MG63 (cell line): ENCODE measurements at regions not wholly inside any gene's neighbourhood (a gene's known extent, or its start where the extent isn't known, plus 50 kb on each side); places are given as distances from the start of the nearest gene placed in this dataset.

Source experiments
- DNase-seq: peaks from one replicate; pipeline ENCODE4 v3.0.0-alpha.2; 2020
- H3K27me3 ChIP-seq: fragments of 250-450 bp; sonication (Bioruptor Pico); 2 replicates; pipeline ENCODE4 v1.5.1; 2020; ENCODE audit warnings: mild to moderate bottlenecking, moderate library complexity
- H3K36me3 ChIP-seq: fragments of 250-450 bp; sonication (Bioruptor Pico); 2 replicates; pipeline ENCODE4 v1.5.1; 2020; ENCODE audit warnings: mild to moderate bottlenecking, moderate library complexity
- H3K4me3 ChIP-seq: fragments of 250-450 bp; sonication (Bioruptor Pico); 2 replicates; pipeline ENCODE4 v1.5.1; 2020; ENCODE audit warnings: mild to moderate bottlenecking, moderate library complexity
- H3K9me3 ChIP-seq: fragments of 250-450 bp; sonication (Bioruptor Pico); 2 replicates; pipeline ENCODE4 v1.5.1; 2020; ENCODE audit warnings: mild to moderate bottlenecking, moderate library complexity

- DNase-seq, result no peak
- no peaks in the 10 kb centered on the region for H3K36me3 ChIP-seq
- no peak overlapping the region for H3K4me3 ChIP-seq
- H3K9me3 ChIP-seq, result no peaks in the 10 kb centered on the region
- no peaks in the 10 kb centered on the region for H3K27me3 ChIP-seq
Observed at GRCh38 chr4:81965911-81966310, 407.9 kb downstream of the HNRNPD start.

GRCh38 chr4:81965454-81965853 lies 408.3 kb downstream of the HNRNPD start:
- DNase-seq, result no peak
- Histone ChIP-seq H3K27me3 (no peaks in the 10 kb centered on the region), H3K9me3 (no peaks in the 10 kb centered on the region), H3K4me3 (no peak overlapping the region), H3K36me3 (no peaks in the 10 kb centered on the region)

- no peak for DNase-seq
- Histone ChIP-seq H3K9me3 (no peaks in the 10 kb centered on the region), H3K4me3 (no peak overlapping the region)
Observed at GRCh38 chr4:81963763-81964020, 410.1 kb downstream of the HNRNPD start.

GRCh38 chr4:81963015-81963762 lies 410.6 kb downstream of the HNRNPD start:
- no peak overlapping the region for H3K4me3 ChIP-seq
- no peaks in the 10 kb centered on the region for H3K27me3 ChIP-seq
- no peaks in the 10 kb centered on the region for H3K36me3 ChIP-seq
- no peaks in the 10 kb centered on the region for H3K9me3 ChIP-seq
- DNase-seq, result no peak

More at GRCh38 chr4:81963763-81964020, 410.1 kb downstream of the HNRNPD start:
- no peaks in the 10 kb centered on the region for H3K27me3 ChIP-seq
- no peaks in the 10 kb centered on the region for H3K36me3 ChIP-seq

- no peaks in the 10 kb centered on the region for H3K27me3 ChIP-seq
- H3K9me3 ChIP-seq, result no peaks in the 10 kb centered on the region
- H3K36me3 ChIP-seq, result no peaks in the 10 kb centered on the region
- no peak for DNase-seq
- no peak overlapping the region for H3K4me3 ChIP-seq
Observed at GRCh38 chr4:81960961-81961360, 412.8 kb downstream of the HNRNPD start.

- no peaks in the 10 kb centered on the region for H3K36me3 ChIP-seq
- no peaks in the 10 kb centered on the region for H3K9me3 ChIP-seq
- H3K4me3 ChIP-seq, result no peak overlapping the region
- no peak for DNase-seq
- no peaks in the 10 kb centered on the region for H3K27me3 ChIP-seq
Observed at GRCh38 chr4:81954271-81954670, 419.5 kb downstream of the HNRNPD start.

DNA sequence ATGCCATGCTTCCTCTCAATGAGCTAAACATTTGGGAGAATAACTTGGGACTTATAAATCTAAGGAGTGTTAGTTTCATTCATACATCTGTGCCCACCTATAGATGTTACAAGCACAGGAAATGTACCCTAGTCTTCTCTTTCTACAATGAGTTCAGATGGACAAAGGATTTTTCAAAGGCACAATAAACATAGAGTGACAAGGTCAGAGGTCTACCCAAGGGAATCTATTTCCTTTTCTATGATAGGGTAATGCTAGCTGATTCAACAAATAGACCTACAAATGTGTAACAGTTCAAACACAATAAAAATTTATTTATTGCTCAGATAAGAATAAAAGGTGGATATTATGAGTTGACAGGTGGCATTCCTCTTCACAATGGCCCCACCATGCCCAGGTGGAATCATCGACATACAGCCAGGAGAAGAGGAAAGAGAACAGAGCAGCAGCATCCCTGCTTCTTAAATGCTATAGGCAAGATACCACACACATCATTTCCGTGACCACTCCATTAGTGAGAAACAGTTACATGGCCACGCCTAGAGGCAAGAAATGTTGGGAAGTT lies 421.8 kb downstream of the HNRNPD start:
- Histone ChIP-seq H3K4me3 (no peak overlapping the region), H3K36me3 (no peaks in the 10 kb centered on the region), H3K9me3 (no peaks in the 10 kb centered on the region), H3K27me3 (no peaks in the 10 kb centered on the region)
- no peak for DNase-seq

DNA sequence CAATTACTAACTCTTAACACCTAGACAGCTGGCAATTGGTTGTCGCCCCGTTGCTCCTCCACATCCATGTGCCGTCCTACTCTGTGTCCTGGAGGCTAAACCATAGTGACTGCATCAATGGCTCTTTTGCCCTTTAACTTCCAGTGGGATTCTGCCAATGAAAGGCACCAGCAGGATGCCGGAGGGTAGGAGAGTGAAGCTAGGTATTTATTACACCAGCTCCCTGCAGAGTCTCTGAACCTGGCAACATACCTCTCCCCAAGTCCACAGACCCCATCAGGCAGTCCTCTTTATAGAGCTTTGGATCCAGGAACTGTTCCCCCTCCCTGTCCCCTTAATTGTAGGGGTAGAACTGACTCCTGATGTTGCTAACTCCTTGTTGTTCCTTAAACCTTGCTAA lies 426.8 kb downstream of the HNRNPD start:
- Histone ChIP-seq H3K36me3 (no peaks in the 10 kb centered on the region), H3K9me3 (no peaks in the 10 kb centered on the region), H3K4me3 (no peak overlapping the region), H3K27me3 (no peaks in the 10 kb centered on the region)
- no peak for DNase-seq

DNA sequence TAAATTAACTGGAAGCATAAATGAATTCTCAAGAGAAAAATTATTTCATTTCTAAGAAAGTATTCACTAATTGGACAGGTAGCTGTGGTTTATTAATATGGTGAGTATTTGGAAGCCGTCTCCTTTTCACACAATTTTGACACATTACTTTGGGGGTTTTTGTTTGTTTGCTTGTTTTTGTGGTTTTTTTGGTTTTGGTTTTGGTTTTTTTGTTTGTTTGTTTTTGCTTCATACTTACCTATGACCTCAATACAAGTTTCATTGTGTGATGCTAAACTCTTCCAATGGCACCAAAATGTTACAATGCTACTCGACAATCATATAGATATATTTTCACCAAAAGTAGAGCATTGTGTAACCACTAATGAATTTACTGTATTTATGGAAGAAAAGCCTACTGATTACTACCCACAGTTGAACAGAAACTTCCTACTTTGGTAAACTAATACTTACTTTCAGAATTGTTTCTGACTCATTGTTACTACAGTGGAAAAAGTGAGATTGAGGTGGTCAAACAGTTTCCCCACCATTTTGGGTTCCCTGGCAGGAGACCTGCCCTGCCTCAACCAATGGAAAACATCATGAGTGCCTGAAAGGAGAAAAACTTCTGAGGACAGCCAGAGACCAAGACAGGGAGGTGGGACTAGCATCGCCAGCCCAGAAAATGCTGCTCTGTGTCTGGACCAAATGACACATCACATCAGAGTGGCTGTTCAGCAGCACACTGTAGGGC lies 443.1 kb downstream of the HNRNPD start:
- no peaks in the 10 kb centered on the region for H3K9me3 ChIP-seq

GRCh38 chr4:81923140-81923539 lies 450.7 kb downstream of the HNRNPD start:
- no peak overlapping the region for H3K4me3 ChIP-seq
- H3K27me3 ChIP-seq, result no peaks in the 10 kb centered on the region
- no peaks in the 10 kb centered on the region for H3K9me3 ChIP-seq
- no peaks in the 10 kb centered on the region for H3K36me3 ChIP-seq
- DNase-seq, result no peak

More for the DNA sequence above, 443.1 kb downstream of the HNRNPD start:
- DNase-seq, result no peak
- H3K36me3 ChIP-seq, result no peaks in the 10 kb centered on the region
- no peak overlapping the region for H3K4me3 ChIP-seq
- no peaks in the 10 kb centered on the region for H3K27me3 ChIP-seq

DNA sequence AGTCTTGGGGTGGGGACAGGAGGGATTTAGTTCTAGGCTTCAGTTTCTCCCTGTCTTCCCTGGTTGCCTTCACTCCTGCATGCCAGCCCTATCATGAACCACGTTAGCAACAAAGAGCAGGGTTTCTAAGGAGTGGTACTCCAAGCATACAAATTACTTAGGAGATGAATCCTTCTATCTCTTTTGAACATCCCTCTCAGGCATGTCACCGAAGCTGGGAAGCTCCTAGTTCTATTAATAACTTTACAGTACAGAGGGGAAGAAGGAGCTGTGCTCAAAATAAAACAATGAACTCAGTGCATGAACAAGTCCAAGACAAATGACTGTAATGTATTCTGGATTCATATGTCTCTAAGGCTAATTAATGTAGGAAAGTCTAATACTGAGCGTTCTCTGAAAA lies 450.6 kb upstream of the RASGEF1B start:
- H3K27me3 ChIP-seq, result no peaks in the 10 kb centered on the region
- DNase-seq, result no peak

DNA sequence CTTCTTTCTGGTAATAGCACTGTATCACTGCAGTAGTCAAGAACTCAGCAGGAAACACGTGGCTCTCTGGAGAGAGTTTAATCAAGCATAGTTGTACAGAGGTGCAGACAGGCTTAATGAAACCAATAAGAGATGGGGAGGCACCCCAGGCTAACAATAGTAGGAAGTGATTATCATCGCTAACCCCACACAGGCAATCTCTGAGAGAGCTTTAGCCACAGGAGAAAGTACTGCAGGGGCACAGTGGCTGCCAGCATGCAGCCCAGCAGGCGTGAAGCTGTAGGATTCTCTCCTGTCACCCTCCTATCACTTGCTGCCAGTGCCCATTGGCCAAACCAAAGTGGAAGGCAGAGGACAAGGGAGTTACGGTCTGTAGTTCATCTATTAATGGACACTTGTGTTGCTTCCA lies 450.0 kb upstream of the RASGEF1B start:
- DNase-seq, result no peak

More for the DNA sequence above, 450.6 kb upstream of the RASGEF1B start:
- H3K4me3 ChIP-seq, result no peak overlapping the region
- no peaks in the 10 kb centered on the region for H3K9me3 ChIP-seq
- no peaks in the 10 kb centered on the region for H3K36me3 ChIP-seq

GRCh38 chr4:81919810-81920209 lies 448.1 kb upstream of the RASGEF1B start:
- H3K4me3 ChIP-seq, result no peak overlapping the region

More for the DNA sequence above, 450.0 kb upstream of the RASGEF1B start:
- H3K27me3 ChIP-seq, result no peaks in the 10 kb centered on the region
- no peaks in the 10 kb centered on the region for H3K36me3 ChIP-seq
- no peaks in the 10 kb centered on the region for H3K9me3 ChIP-seq
- H3K4me3 ChIP-seq, result no peak overlapping the region

GRCh38 chr4:81919223-81919622 lies 447.5 kb upstream of the RASGEF1B start:
- no peak overlapping the region for H3K4me3 ChIP-seq
- no peak for DNase-seq
- H3K9me3 ChIP-seq, result no peaks in the 10 kb centered on the region
- H3K27me3 ChIP-seq, result no peaks in the 10 kb centered on the region
- no peaks in the 10 kb centered on the region for H3K36me3 ChIP-seq

More at GRCh38 chr4:81919810-81920209, 448.1 kb upstream of the RASGEF1B start:
- no peak for DNase-seq
- Histone ChIP-seq H3K36me3 (no peaks in the 10 kb centered on the region), H3K9me3 (no peaks in the 10 kb centered on the region), H3K27me3 (no peaks in the 10 kb centered on the region)

DNA sequence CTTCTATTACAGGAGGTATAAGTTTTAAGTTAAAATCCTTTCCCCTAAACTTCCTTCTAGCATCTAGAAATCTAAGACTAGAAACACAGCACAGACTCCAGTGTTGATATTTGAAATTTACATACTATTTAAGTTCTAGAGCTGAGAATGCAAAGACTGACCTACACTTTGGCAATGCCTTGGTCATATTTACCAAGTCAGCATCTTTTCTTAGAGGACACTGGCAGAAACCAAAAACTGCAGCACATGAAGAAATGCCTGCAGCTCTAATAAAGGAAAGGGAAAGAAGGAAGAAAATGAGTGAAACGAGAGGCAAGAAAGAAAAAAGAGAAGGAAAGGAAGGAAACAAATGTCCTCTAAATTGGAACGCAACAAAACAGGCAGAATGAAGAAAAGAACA lies 443.7 kb upstream of the RASGEF1B start:
- no peak for DNase-seq
- Histone ChIP-seq H3K4me3 (no peak overlapping the region), H3K27me3 (no peaks in the 10 kb centered on the region)

GRCh38 chr4:81914623-81915022 lies 442.9 kb upstream of the RASGEF1B start:
- no peak for DNase-seq
- Histone ChIP-seq H3K27me3 (no peaks in the 10 kb centered on the region), H3K36me3 (no peaks in the 10 kb centered on the region)

More for the DNA sequence above, 443.7 kb upstream of the RASGEF1B start:
- H3K36me3 ChIP-seq, result no peaks in the 10 kb centered on the region
- no peaks in the 10 kb centered on the region for H3K9me3 ChIP-seq

GRCh38 chr4:81913427-81913879 lies 441.7 kb upstream of the RASGEF1B start:
- Histone ChIP-seq H3K27me3 (no peaks in the 10 kb centered on the region), H3K9me3 (no peaks in the 10 kb centered on the region), H3K36me3 (no peaks in the 10 kb centered on the region), H3K4me3 (no peak overlapping the region)
- DNase-seq, result peak; percentile 12

More at GRCh38 chr4:81914623-81915022, 442.9 kb upstream of the RASGEF1B start:
- Histone ChIP-seq H3K9me3 (no peaks in the 10 kb centered on the region), H3K4me3 (no peak overlapping the region)
